ENCODE measurements at regions not wholly inside any gene's neighbourhood (a gene's known extent, or its start where the extent isn't known, plus 50 kb on each side); places are given as distances from the start of the nearest gene placed in this dataset.

- no peaks in the 10 kb centered on the region for H3K36me3 Mint-ChIP-seq
- 80% methylated on average over 1 of the region's 2 CpGs for WGBS (ENCODE audit: insufficient coverage)
- H3K4me3 ChIP-seq (ENCODE audit: control insufficient read depth in 1 of 2, extremely low read depth in 1 of 2, low read length in 1 of 2): no peak overlapping the region
- no peak overlapping the region for H3K4me3 Mint-ChIP-seq
- ChIA-PET POLR2A (no interaction called here), CTCF (no interaction called here)
- DNase-seq (no peak), ATAC-seq (replicated peaks in 1 of 4) (no peak)
- no peak overlapping the region for H3K27ac ChIP-seq (ENCODE audit: low read length)
- H3K27me3 ChIP-seq (replicated peaks in 1 of 2; ENCODE audit: control insufficient read depth in 2 of 2, extremely low read depth in 1 of 2, insufficient read depth in 2 of 2, low read length in 1 of 2): no peaks in the 10 kb centered on the region
- no peaks in the 10 kb centered on the region for H3K9me3 Mint-ChIP-seq
- H3K4me1 ChIP-seq (ENCODE audit: control insufficient read depth in 1 of 2, extremely low read depth in 1 of 2, insufficient read depth in 2 of 2, low read length in 2 of 2): no peaks in the 10 kb centered on the region
- H3K36me3 ChIP-seq (ENCODE audit: control insufficient read depth in 2 of 2, extremely low read depth in 1 of 2, insufficient read depth in 1 of 2, low read length in 1 of 2): no peaks in the 10 kb centered on the region
- H3K4me1 Mint-ChIP-seq: no peaks in the 10 kb centered on the region
- no peaks in the 10 kb centered on the region for H3K9me3 ChIP-seq
- peaks cover 10 to 15% of the 10 kb centered on the region in 2 donors for H3K27me3 Mint-ChIP-seq
- no peak overlapping the region for H3K27ac Mint-ChIP-seq
These were observed 54.9 kb upstream of the ACP3 start for GRCh38 chr3:132262305-132262704.

- no peaks in the 10 kb centered on the region for H3K9me3 ChIP-seq
- CTCF ChIA-PET: no interaction called here
- 87% methylated on average over 2 of the region's 2 CpGs for WGBS (ENCODE audit: insufficient coverage)
- H3K4me3 ChIP-seq (ENCODE audit: control insufficient read depth in 1 of 2, extremely low read depth in 1 of 2, low read length in 1 of 2): no peak overlapping the region
- Mint-ChIP-seq H3K4me3 (no peak overlapping the region), H3K27me3 (peaks cover 10 to 15% of the 10 kb centered on the region in 2 donors), H3K4me1 (no peaks in the 10 kb centered on the region), H3K9me3 (no peaks in the 10 kb centered on the region), H3K27ac (no peak overlapping the region), H3K36me3 (no peaks in the 10 kb centered on the region)
- no peaks in the 10 kb centered on the region for H3K27me3 ChIP-seq (replicated peaks in 1 of 2; ENCODE audit: control insufficient read depth in 2 of 2, extremely low read depth in 1 of 2, insufficient read depth in 2 of 2, low read length in 1 of 2)
- DNase-seq (no peak), ATAC-seq (replicated peaks in 1 of 4) (no peak)
- H3K27ac ChIP-seq (ENCODE audit: low read length): no peak overlapping the region
- H3K4me1 ChIP-seq (ENCODE audit: control insufficient read depth in 1 of 2, extremely low read depth in 1 of 2, insufficient read depth in 2 of 2, low read length in 2 of 2): no peaks in the 10 kb centered on the region
- H3K36me3 ChIP-seq (ENCODE audit: control insufficient read depth in 2 of 2, extremely low read depth in 1 of 2, insufficient read depth in 1 of 2, low read length in 1 of 2): no peaks in the 10 kb centered on the region
- POLR2A ChIA-PET: no interaction called here
These were observed 54.3 kb upstream of the ACP3 start for GRCh38 chr3:132262956-132263355.

GRCh38 chr3:132265028-132265427 lies 52.2 kb upstream of the ACP3 start:
- Histone ChIP-seq H3K36me3 (ENCODE audit: control insufficient read depth in 2 of 2, extremely low read depth in 1 of 2, insufficient read depth in 1 of 2, low read length in 1 of 2) (no peaks in the 10 kb centered on the region), H3K27ac (ENCODE audit: low read length) (no peak overlapping the region), H3K4me1 (ENCODE audit: control insufficient read depth in 1 of 2, extremely low read depth in 1 of 2, insufficient read depth in 2 of 2, low read length in 2 of 2) (no peaks in the 10 kb centered on the region), H3K27me3 (replicated peaks in 1 of 2; ENCODE audit: control insufficient read depth in 2 of 2, extremely low read depth in 1 of 2, insufficient read depth in 2 of 2, low read length in 1 of 2) (no peaks in the 10 kb centered on the region), H3K9me3 (no peaks in the 10 kb centered on the region), H3K4me3 (ENCODE audit: control insufficient read depth in 1 of 2, extremely low read depth in 1 of 2, low read length in 1 of 2) (no peak overlapping the region)
- Mint-ChIP-seq H3K36me3 (no peaks in the 10 kb centered on the region), H3K27me3 (peaks cover 12 to 22% of the 10 kb centered on the region in 2 donors), H3K27ac (no peak overlapping the region), H3K4me1 (no peaks in the 10 kb centered on the region), H3K4me3 (no peak overlapping the region), H3K9me3 (no peaks in the 10 kb centered on the region)
- ChIA-PET CTCF (interaction anchor here in 1 of 2 donors (0.6 kb wide), 1 partner anchor 1232 kb away, joined by 3 read pairs; no protein-coding TSS in a partner anchor), POLR2A (no interaction called here)
- DNase-seq (no peak), ATAC-seq (replicated peaks in 1 of 4) (no peak)

- Mint-ChIP-seq H3K27me3 (peaks cover 12 to 22% of the 10 kb centered on the region in 2 donors), H3K27ac (no peak overlapping the region), H3K4me3 (no peak overlapping the region), H3K9me3 (no peaks in the 10 kb centered on the region), H3K36me3 (no peaks in the 10 kb centered on the region), H3K4me1 (no peaks in the 10 kb centered on the region)
- POLR2A ChIA-PET: no interaction called here
- H3K9me3 ChIP-seq: no peaks in the 10 kb centered on the region
- H3K36me3 ChIP-seq (ENCODE audit: control insufficient read depth in 2 of 2, extremely low read depth in 1 of 2, insufficient read depth in 1 of 2, low read length in 1 of 2): no peaks in the 10 kb centered on the region
- DNase-seq: no peak
- no peak for ATAC-seq (replicated peaks in 1 of 4)
- no peaks in the 10 kb centered on the region for H3K27me3 ChIP-seq (replicated peaks in 1 of 2; ENCODE audit: control insufficient read depth in 2 of 2, extremely low read depth in 1 of 2, insufficient read depth in 2 of 2, low read length in 1 of 2)
- no peak overlapping the region for H3K4me3 ChIP-seq (ENCODE audit: control insufficient read depth in 1 of 2, extremely low read depth in 1 of 2, low read length in 1 of 2)
- CTCF ChIA-PET: interaction anchor here in 1 of 2 donors (0.6 kb wide), 1 partner anchor 1233 kb away, joined by 3 read pairs; no protein-coding TSS in a partner anchor
- no peaks in the 10 kb centered on the region for H3K4me1 ChIP-seq (ENCODE audit: control insufficient read depth in 1 of 2, extremely low read depth in 1 of 2, insufficient read depth in 2 of 2, low read length in 2 of 2)
- 79% methylated on average over 2 of the region's 3 CpGs for WGBS (ENCODE audit: insufficient coverage)
- no peak overlapping the region for H3K27ac ChIP-seq (ENCODE audit: low read length)
These were observed 51.7 kb upstream of the ACP3 start for GRCh38 chr3:132265488-132265887.

- H3K27me3 Mint-ChIP-seq: peaks cover 10 to 27% of the 10 kb centered on the region in 2 donors
These were observed 49.7 kb upstream of the ACP3 start for GRCh38 chr3:132267391-132267993.

More at GRCh38 chr3:132267391-132267993, 49.7 kb upstream of the ACP3 start:
- Histone ChIP-seq H3K4me3 (ENCODE audit: control insufficient read depth in 1 of 2, extremely low read depth in 1 of 2, low read length in 1 of 2) (no peak overlapping the region), H3K4me1 (ENCODE audit: control insufficient read depth in 1 of 2, extremely low read depth in 1 of 2, insufficient read depth in 2 of 2, low read length in 2 of 2) (no peaks in the 10 kb centered on the region), H3K27ac (ENCODE audit: low read length) (no peak overlapping the region), H3K36me3 (ENCODE audit: control insufficient read depth in 2 of 2, extremely low read depth in 1 of 2, insufficient read depth in 1 of 2, low read length in 1 of 2) (no peaks in the 10 kb centered on the region), H3K27me3 (replicated peaks in 1 of 2; ENCODE audit: control insufficient read depth in 2 of 2, extremely low read depth in 1 of 2, insufficient read depth in 2 of 2, low read length in 1 of 2) (no peaks in the 10 kb centered on the region), H3K9me3 (no peaks in the 10 kb centered on the region)
- Mint-ChIP-seq H3K4me1 (no peaks in the 10 kb centered on the region), H3K36me3 (no peaks in the 10 kb centered on the region), H3K9me3 (no peaks in the 10 kb centered on the region), H3K27ac (no peak overlapping the region), H3K4me3 (no peak overlapping the region)
- ATAC-seq (replicated peaks in 1 of 4) (no peak), DNase-seq (no peak)
- CTCF ChIA-PET: interaction anchor here (0.6 to 1.0 kb wide), 2 partner anchors 80 to 1161 kb away, joined by 3 read pairs; no protein-coding TSS in a partner anchor
- 64% methylated on average over 2 of the region's 4 CpGs for WGBS (ENCODE audit: insufficient coverage)
- POLR2A ChIA-PET: no interaction called here

Measured in T-cell (primary cell).